Gastroesophageal sphincter (tissue), 4 donors: ENCODE measurements at regions not wholly inside any gene's neighbourhood (a gene's known extent, or its start where the extent isn't known, plus 50 kb on each side); places are given as distances from the start of the nearest gene placed in this dataset.

Source experiments
- ATAC-seq: fragments of 150-250 bp; one replicate; pipeline ENCODE4 v1.9.1; 2016; ENCODE audit warnings: mild to moderate bottlenecking, moderate library complexity
- H3K27ac ChIP-seq, 4 donors: fragments of 200-600 bp; sonication (generic) in 3 of 4; 1 replicate in 3 of 4; 2 replicates in 1 of 4; pipeline ENCODE4 v1.5.1; 2016 to 2019
- H3K27me3 ChIP-seq: fragments of 200-600 bp; sonication (generic); one replicate; pipeline ENCODE4 v1.5.1; 2019
- H3K36me3 ChIP-seq, 2 donors: fragments of 200-600 bp; sonication (generic); one replicate each; pipeline ENCODE4 v1.5.1; 2019; ENCODE audit warnings: control low read depth in 1 of 2
- H3K4me1 ChIP-seq, 3 donors: fragments of 200-600 bp; sonication (generic); 1 replicate in 2 of 3; 2 replicates in 1 of 3; pipeline ENCODE4 v1.5.1; 2016 to 2019; ENCODE audit warnings: control low read depth in 2 of 3
- H3K4me3 ChIP-seq, 2 donors: fragments of 200-600 bp; sonication (generic); one replicate each; pipeline ENCODE4 v1.5.1; 2019; ENCODE audit warnings: mild to moderate bottlenecking in 1 of 2, moderate library complexity in 1 of 2
- H3K9me3 ChIP-seq, 3 donors: fragments of 200-600 bp; sonication (generic); one replicate each; pipeline ENCODE4 v1.5.1; 2017 to 2019; ENCODE audit warnings: control low read depth in 2 of 3
- EP300 ChIP-seq: sonication (generic); formaldehyde crosslinking; IDR thresholded peaks from one replicate; pipeline ENCODE4 v1.6.1; 2017; ENCODE audit warnings: antibody characterized with exemption, mild to moderate bottlenecking
- POLR2A ChIP-seq, 2 donors: fragments of 450-650 bp; IDR thresholded peaks; one replicate each; pipeline ENCODE4 v1.6.1; 2017; ENCODE audit warnings: antibody characterized with exemption in 2 of 2, mild to moderate bottlenecking in 2 of 2, moderate library complexity in 1 of 2
- POLR2AphosphoS5 ChIP-seq: sonication (generic); formaldehyde crosslinking; IDR thresholded peaks from one replicate; pipeline ENCODE4 v1.6.1; 2017; ENCODE audit warnings: antibody characterized with exemption
- WGBS, 2 donors: methylation state at CpG; one replicate each; pipeline ENCODE4 v1.1.5; 2018; ENCODE audit warnings: low coverage in 1 of 2; 5-methylcytosine and 5-hydroxymethylcytosine counted together
- TF ChIP-seq, protein P1 (sequence below), 4 experiments: fragments of 200-600 bp in 2 of 4; fragments of 450-650 bp in 2 of 4; sonication (generic) in 1 of 4; IDR thresholded peaks; one replicate each; pipeline ENCODE4 v1.5.1; 2017 to 2019; ENCODE audit warnings: antibody characterized with exemption in 4 of 4, mild to moderate bottlenecking in 2 of 4, moderate library complexity in 2 of 4

DNA sequence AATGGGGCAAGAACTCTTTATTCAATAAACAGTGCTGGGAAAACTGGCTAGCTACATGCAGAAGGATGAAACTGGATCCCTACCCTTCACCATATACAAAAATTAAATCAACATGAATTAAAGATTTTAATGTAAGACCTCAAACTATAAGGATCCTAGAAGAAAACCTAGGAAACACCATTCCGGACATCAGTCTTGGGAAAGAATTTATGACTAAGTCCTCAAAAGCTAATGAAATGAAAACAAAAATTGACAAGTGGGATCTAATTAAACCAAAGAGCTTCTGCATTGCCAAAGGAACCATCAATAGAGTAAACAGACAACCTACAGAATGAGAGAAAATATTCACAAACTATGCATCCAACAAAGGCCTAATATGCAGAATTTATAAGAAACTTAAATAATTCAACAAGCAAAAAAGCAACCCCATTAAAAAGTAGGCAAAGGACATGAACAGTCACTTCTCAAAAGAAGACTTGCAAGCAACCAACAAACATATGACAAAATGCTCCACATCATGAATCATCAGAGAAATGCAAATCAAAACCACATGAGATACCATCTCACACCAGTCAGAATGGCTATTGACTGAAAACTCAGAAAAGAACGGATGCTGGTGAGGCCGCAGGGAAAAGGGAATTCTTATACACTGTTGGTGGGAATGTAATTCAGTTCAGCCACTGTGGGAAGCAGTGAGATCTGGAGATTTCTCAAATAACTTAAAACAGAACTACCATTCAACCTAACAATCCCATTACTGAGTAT, 104.3 kb upstream of the MAP3K1 start:
- H3K27me3 ChIP-seq, result no peaks in the 10 kb centered on the region
- no peak overlapping the region for H3K27ac ChIP-seq
- H3K36me3 ChIP-seq, result no peaks in the 10 kb centered on the region
- TF ChIP-seq POLR2A (IDR thresholded peaks at IDR 0.05) (no peak), POLR2AphosphoS5 (no peak), EP300 (no peak)
- TF ChIP-seq, protein P1, sequence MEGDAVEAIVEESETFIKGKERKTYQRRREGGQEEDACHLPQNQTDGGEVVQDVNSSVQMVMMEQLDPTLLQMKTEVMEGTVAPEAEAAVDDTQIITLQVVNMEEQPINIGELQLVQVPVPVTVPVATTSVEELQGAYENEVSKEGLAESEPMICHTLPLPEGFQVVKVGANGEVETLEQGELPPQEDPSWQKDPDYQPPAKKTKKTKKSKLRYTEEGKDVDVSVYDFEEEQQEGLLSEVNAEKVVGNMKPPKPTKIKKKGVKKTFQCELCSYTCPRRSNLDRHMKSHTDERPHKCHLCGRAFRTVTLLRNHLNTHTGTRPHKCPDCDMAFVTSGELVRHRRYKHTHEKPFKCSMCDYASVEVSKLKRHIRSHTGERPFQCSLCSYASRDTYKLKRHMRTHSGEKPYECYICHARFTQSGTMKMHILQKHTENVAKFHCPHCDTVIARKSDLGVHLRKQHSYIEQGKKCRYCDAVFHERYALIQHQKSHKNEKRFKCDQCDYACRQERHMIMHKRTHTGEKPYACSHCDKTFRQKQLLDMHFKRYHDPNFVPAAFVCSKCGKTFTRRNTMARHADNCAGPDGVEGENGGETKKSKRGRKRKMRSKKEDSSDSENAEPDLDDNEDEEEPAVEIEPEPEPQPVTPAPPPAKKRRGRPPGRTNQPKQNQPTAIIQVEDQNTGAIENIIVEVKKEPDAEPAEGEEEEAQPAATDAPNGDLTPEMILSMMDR (IDR thresholded peaks at IDR 0.05), result no peak
- no peak overlapping the region for H3K4me3 ChIP-seq
- ATAC-seq, result no peak
- H3K4me1 ChIP-seq, result no peaks in the 10 kb centered on the region
- 95 to 97% methylated on average over 3 of the region's 3 CpGs for WGBS, 2 donors
- H3K9me3 ChIP-seq, result no peaks in the 10 kb centered on the region

- Histone ChIP-seq H3K27me3 (no peaks in the 10 kb centered on the region), H3K36me3 (no peaks in the 10 kb centered on the region), H3K4me1 (no peaks in the 10 kb centered on the region), H3K9me3 (no peaks in the 10 kb centered on the region), H3K27ac (no peak overlapping the region), H3K4me3 (no peak overlapping the region)
- no peak for ATAC-seq
- WGBS, 2 donors, result 81 to 94% methylated on average over 3 of the region's 3 CpGs
- TF ChIP-seq, protein P1 (IDR thresholded peaks at IDR 0.05), result no peak
- TF ChIP-seq POLR2AphosphoS5 (no peak), POLR2A (IDR thresholded peaks at IDR 0.05) (no peak), EP300 (no peak)
Measured at GRCh38 chr5:56706504-56706903, 108.8 kb upstream of the MAP3K1 start.

DNA sequence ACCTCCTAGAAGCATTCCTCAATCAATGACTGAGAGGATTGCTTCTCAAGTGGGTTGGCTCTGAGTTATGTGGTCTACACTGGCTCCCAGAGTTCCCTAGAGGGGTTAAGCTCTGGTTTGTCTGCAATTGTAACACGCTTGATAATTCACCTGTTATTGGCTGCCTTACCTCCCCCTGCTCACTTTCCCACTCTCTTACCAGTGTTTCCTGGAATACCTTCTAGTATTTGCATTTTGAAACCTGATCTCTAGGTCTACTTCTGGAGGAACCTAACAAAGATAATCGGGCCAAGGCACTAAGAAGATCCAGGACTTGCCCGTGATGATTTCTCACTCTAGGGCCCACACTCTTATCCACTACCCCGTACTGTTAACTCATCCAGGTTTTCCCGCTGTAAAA, 110.1 kb upstream of the MAP3K1 start:
- 64 to 72% methylated on average over 5 of the region's 5 CpGs for WGBS, 2 donors

GRCh38 chr5:56703952-56704351, 111.4 kb upstream of the MAP3K1 start:
- TF ChIP-seq EP300 (no peak), POLR2A (IDR thresholded peaks at IDR 0.05) (no peak), POLR2AphosphoS5 (no peak)
- TF ChIP-seq, protein P1 (IDR thresholded peaks at IDR 0.05), result no peak
- WGBS, 2 donors, result 86% methylated on average over 2 of the region's 2 CpGs; no CpG with 5 or more reads in 1 of the 2 donors
- H3K27ac ChIP-seq, result no peak overlapping the region

More for the DNA sequence above, 110.1 kb upstream of the MAP3K1 start:
- Histone ChIP-seq H3K4me3 (no peak overlapping the region), H3K27ac (no peak overlapping the region), H3K4me1 (no peaks in the 10 kb centered on the region), H3K27me3 (no peaks in the 10 kb centered on the region), H3K36me3 (no peaks in the 10 kb centered on the region), H3K9me3 (no peaks in the 10 kb centered on the region)
- TF ChIP-seq EP300 (no peak), POLR2AphosphoS5 (no peak), POLR2A (IDR thresholded peaks at IDR 0.05) (no peak)
- TF ChIP-seq, protein P1 (IDR thresholded peaks at IDR 0.05), result no peak
- ATAC-seq, result no peak

DNA sequence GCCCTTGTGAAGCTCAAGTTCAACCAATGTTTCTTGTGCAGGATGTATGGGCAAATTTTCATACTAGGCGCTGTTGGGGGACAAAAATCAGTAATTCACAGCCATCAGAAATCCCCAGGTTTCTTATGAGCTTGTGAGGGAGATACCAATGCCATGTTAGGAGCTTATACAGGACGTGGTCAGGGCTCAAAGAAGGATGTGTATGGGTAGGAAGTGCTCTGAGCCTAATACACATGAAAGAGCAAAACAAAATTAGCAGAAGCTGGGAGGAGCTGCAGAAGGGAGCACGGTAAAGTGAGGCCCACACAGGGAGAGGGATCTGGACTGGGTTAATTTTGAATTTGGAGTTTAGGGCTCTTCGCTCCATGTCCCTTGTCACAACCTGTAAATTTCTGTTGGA, 114.6 kb upstream of the MAP3K1 start:
- H3K27ac ChIP-seq, result no peak overlapping the region
- H3K27me3 ChIP-seq, result no peaks in the 10 kb centered on the region
- no peak for ATAC-seq
- H3K4me1 ChIP-seq, result peaks cover 2 to 22% (median 4%) of the 10 kb centered on the region in 3 donors
- WGBS, 2 donors, result 83 to 86% methylated on average over 3 to 4 of the region's 4 CpGs
- no peak overlapping the region for H3K4me3 ChIP-seq
- H3K36me3 ChIP-seq, result no peaks in the 10 kb centered on the region
- TF ChIP-seq POLR2A (IDR thresholded peaks at IDR 0.05) (no peak), EP300 (no peak), POLR2AphosphoS5 (no peak)
- TF ChIP-seq, protein P1 (IDR thresholded peaks at IDR 0.05), result no peak
- H3K9me3 ChIP-seq, result no peaks in the 10 kb centered on the region

More at GRCh38 chr5:56703952-56704351, 111.4 kb upstream of the MAP3K1 start:
- no peak for ATAC-seq
- no peaks in the 10 kb centered on the region for H3K27me3 ChIP-seq
- H3K36me3 ChIP-seq, result no peaks in the 10 kb centered on the region
- peaks cover 2 to 10% (median 4%) of the 10 kb centered on the region in 3 donors for H3K4me1 ChIP-seq
- H3K4me3 ChIP-seq, result no peak overlapping the region
- no peaks in the 10 kb centered on the region for H3K9me3 ChIP-seq
